H9 (cell line): ENCODE measurements at regions not wholly inside any gene's neighbourhood (a gene's known extent, or its start where the extent isn't known, plus 50 kb on each side); places are given as distances from the start of the nearest gene placed in this dataset.

Experiments used
- DNase-seq: peaks from one replicate; pipeline ENCODE4 v3.0.0-alpha.2; 2017
- H2AFZ ChIP-seq: one replicate; pipeline ENCODE4 v1.6.1; 2013; ENCODE audit warnings: mild to moderate bottlenecking, low read length, control low read depth, moderate library complexity
- H2AK5ac ChIP-seq: 2 replicates; pipeline ENCODE4 v1.6.1; 2013; ENCODE audit warnings: low read length, control low read depth, mixed read lengths; ENCODE audit not compliant: insufficient read length
- H2BK120ac ChIP-seq: one replicate; pipeline ENCODE4 v1.6.1; 2013; ENCODE audit warnings: low read depth, mild to moderate bottlenecking, low read length, control low read depth, inconsistent platforms; ENCODE audit not compliant: poor library complexity, severe bottlenecking
- H2BK12ac ChIP-seq: 2 replicates; pipeline ENCODE4 v1.6.1; 2013; ENCODE audit warnings: low read length, control low read depth, mixed read lengths, low read depth; ENCODE audit not compliant: insufficient read length
- H2BK15ac ChIP-seq: 2 replicates; pipeline ENCODE4 v1.6.1; 2013; ENCODE audit warnings: low read depth, low read length, control low read depth
- H2BK20ac ChIP-seq: one replicate; pipeline ENCODE4 v1.6.1; 2013; ENCODE audit warnings: low read depth, mild to moderate bottlenecking, low read length, control low read depth, inconsistent platforms; ENCODE audit not compliant: poor library complexity, severe bottlenecking
- H2BK5ac ChIP-seq: 2 replicates; pipeline ENCODE4 v1.6.1; 2013; ENCODE audit warnings: low read length, control low read depth, mixed read lengths; ENCODE audit not compliant: insufficient read length
- H3K14ac ChIP-seq: 2 replicates; pipeline ENCODE4 v1.6.1; 2013; ENCODE audit warnings: low read length, control low read depth; ENCODE audit not compliant: insufficient read depth
- H3K18ac ChIP-seq: 2 replicates; pipeline ENCODE4 v1.6.1; 2013; ENCODE audit warnings: low read depth, mild to moderate bottlenecking, mixed read lengths, low read length, control low read depth; ENCODE audit not compliant: insufficient read length
- H3K23ac ChIP-seq: 2 replicates; pipeline ENCODE4 v1.6.1; 2013; ENCODE audit warnings: low read length, control low read depth, mixed read lengths, low read depth; ENCODE audit not compliant: insufficient read length
- H3K23me2 ChIP-seq: 2 replicates; pipeline ENCODE4 v1.6.1; 2013; ENCODE audit warnings: low read depth, mild to moderate bottlenecking, mixed read lengths, low read length, control low read depth; ENCODE audit not compliant: insufficient read length, poor library complexity, severe bottlenecking
- H3K27ac ChIP-seq: 2 replicates; pipeline ENCODE4 v1.5.1; 2013; ENCODE audit warnings: low read length, control low read depth, mixed read lengths, low read depth; ENCODE audit not compliant: insufficient read length
- H3K27me3 ChIP-seq: 2 replicates; pipeline ENCODE4 v1.6.1; 2013; ENCODE audit warnings: low read length, control low read depth, inconsistent platforms; ENCODE audit not compliant: insufficient read depth
- H3K4ac ChIP-seq: 2 replicates; pipeline ENCODE4 v1.6.1; 2013; ENCODE audit warnings: low read depth, mild to moderate bottlenecking, control low read depth, inconsistent platforms, low read length, moderate library complexity
- H3K4me1 ChIP-seq: 2 replicates; pipeline ENCODE4 v1.6.1; 2013; ENCODE audit warnings: low read length, control low read depth, inconsistent platforms; ENCODE audit not compliant: insufficient read depth
- H3K4me2 ChIP-seq: 2 replicates; pipeline ENCODE4 v1.6.1; 2013; ENCODE audit warnings: low read length, control low read depth, mixed read lengths; ENCODE audit not compliant: insufficient read length, insufficient read depth
- H3K56ac ChIP-seq: 2 replicates; pipeline ENCODE4 v1.6.1; 2013; ENCODE audit warnings: low read depth, mild to moderate bottlenecking, mixed read lengths, low read length, control low read depth; ENCODE audit not compliant: insufficient read length
- H3K79me1 ChIP-seq: 2 replicates; pipeline ENCODE4 v1.6.1; 2013; ENCODE audit warnings: low read depth, mild to moderate bottlenecking, moderate library complexity, low read length, control low read depth, inconsistent platforms; ENCODE audit not compliant: insufficient read depth, poor library complexity, severe bottlenecking
- H3K79me2 ChIP-seq: 2 replicates; pipeline ENCODE4 v1.6.1; 2013; ENCODE audit warnings: low read length, control low read depth, inconsistent platforms; ENCODE audit not compliant: insufficient read depth
- H3K9ac ChIP-seq: 2 replicates; pipeline ENCODE4 v1.6.1; 2013; ENCODE audit warnings: low read length, control low read depth, mixed read lengths; ENCODE audit not compliant: insufficient read length; ENCODE audit errors: extremely low read depth
- H3K9me3 ChIP-seq: one replicate; pipeline ENCODE4 v1.6.1; 2013; ENCODE audit warnings: low read depth, low read length, inconsistent platforms; ENCODE audit not compliant: control insufficient read depth
- H3T11ph ChIP-seq: one replicate; pipeline ENCODE4 v1.6.1; 2013; ENCODE audit warnings: mild to moderate bottlenecking, low read length, control low read depth, inconsistent platforms
- H4K20me1 ChIP-seq: one replicate; pipeline ENCODE4 v1.6.1; 2013; ENCODE audit not compliant: control insufficient read depth, insufficient read length, insufficient read depth
- H4K5ac ChIP-seq: 2 replicates; pipeline ENCODE4 v1.6.1; 2013; ENCODE audit warnings: low read depth, mild to moderate bottlenecking, mixed read lengths, low read length, control low read depth; ENCODE audit not compliant: insufficient read length
- H4K8ac ChIP-seq: replicated peaks from 2 replicates; pipeline ENCODE4 v1.6.1; 2013; ENCODE audit warnings: low read length, control low read depth, mixed read lengths, low read depth; ENCODE audit not compliant: insufficient read length
- H4K91ac ChIP-seq: 2 replicates; pipeline ENCODE4 v1.6.1; 2013; ENCODE audit warnings: low read depth, mild to moderate bottlenecking, moderate library complexity, mixed read lengths, low read length, control low read depth; ENCODE audit not compliant: insufficient read length
- H3K27ac Mint-ChIP-seq, 3 experiments: 2 replicates in 2 of 3; 3 replicates in 1 of 3; pipeline ENCODE4 v1.8.0; 2020 to 2021; ENCODE audit warnings: mixed read lengths in 3 of 3, mild to moderate bottlenecking in 1 of 3, moderate library complexity in 1 of 3
- H3K27me3 Mint-ChIP-seq: 2 replicates; pipeline ENCODE4 v1.8.0; 2021; ENCODE audit warnings: low read depth, mild to moderate bottlenecking, moderate library complexity, mixed read lengths
- H3K36me3 Mint-ChIP-seq, 3 experiments: 2 replicates in 2 of 3; 3 replicates in 1 of 3; pipeline ENCODE4 v1.8.0; 2020 to 2021; ENCODE audit warnings: low read depth in 3 of 3, mixed read lengths in 3 of 3; ENCODE audit not compliant: insufficient read depth in 1 of 3
- H3K4me1 Mint-ChIP-seq, 2 experiments: 2 replicates each; pipeline ENCODE4 v1.8.0; 2020; ENCODE audit warnings: mixed read lengths in 2 of 2
- H3K4me3 Mint-ChIP-seq, 2 experiments: 2 replicates in 1 of 2; 3 replicates in 1 of 2; pipeline ENCODE4 v1.8.0; 2020 to 2021; ENCODE audit warnings: mild to moderate bottlenecking in 2 of 2, mixed read lengths in 2 of 2, moderate library complexity in 1 of 2
- H3K9me3 Mint-ChIP-seq, 2 experiments: 2 replicates in 1 of 2; 3 replicates in 1 of 2; pipeline ENCODE4 v1.8.0; 2020; ENCODE audit warnings: mild to moderate bottlenecking in 2 of 2, mixed read lengths in 2 of 2, moderate library complexity in 1 of 2
- CTCF ChIP-seq: fragments of 200-600 bp; sonication (generic); conservative IDR thresholded peaks from 3 replicates; pipeline ENCODE4 v1.8.0; 2021; ENCODE audit warnings: antibody characterized with exemption, mild to moderate bottlenecking
- WGBS: extraction: QIAGEN DNeasy Blood & Tissue Kit; methylation state at CpG from one replicate; pipeline ENCODE4 v1.1.7; 2013; ENCODE audit warnings: missing lambda C conversion rate, low lambda C conversion rate, mixed read lengths; ENCODE audit not compliant: insufficient read length; ENCODE audit errors: extremely low coverage; 5-methylcytosine and 5-hydroxymethylcytosine counted together

GRCh38 chr1:81375884-81376548 is 424.7 kb upstream of the ADGRL2 start:
- no peak overlapping the region; the same call in 1 of the 2 replicates for H2BK15ac ChIP-seq
- Mint-ChIP-seq H3K27ac (peak overlapping the region in 1 of 3 experiments; percentile 87; a peak in 2 of 7 replicates), H3K9me3 (no peaks in the 10 kb centered on the region), H3K27me3 (no peaks in the 10 kb centered on the region), H3K4me1 (peaks cover 16 to 21% of the 10 kb centered on the region in 2 experiments), H3K4me3 (no peak overlapping the region), H3K36me3 (peaks cover 0 to 2% (median 0%) of the 10 kb centered on the region in 3 experiments; a peak in 1 of 7 replicates)
- no peak overlapping the region for H3K27ac ChIP-seq
- no peak overlapping the region for H2AK5ac ChIP-seq
- TF ChIP-seq CTCF, result no peak
- no peak overlapping the region for H3K18ac ChIP-seq
- no peaks in the 10 kb centered on the region for H3K79me2 ChIP-seq
- no peak overlapping the region for H2BK120ac ChIP-seq
- peaks cover 5% of the 10 kb centered on the region; the same call in 1 of the 2 replicates for H3K4me1 ChIP-seq
- H4K20me1 ChIP-seq, result no peaks in the 10 kb centered on the region
- no peak overlapping the region for H3K56ac ChIP-seq
- no peaks in the 10 kb centered on the region for H3K9me3 ChIP-seq
- no peak overlapping the region for H2BK12ac ChIP-seq
- H4K5ac ChIP-seq, result no peak overlapping the region
- H2BK5ac ChIP-seq, result no peak overlapping the region
- H3K4ac ChIP-seq, result no peak overlapping the region
- H3K23ac ChIP-seq, result no peak overlapping the region
- no peak overlapping the region for H3K9ac ChIP-seq
- no peaks in the 10 kb centered on the region; the same call in 1 of the 2 replicates for H3K27me3 ChIP-seq
- H3T11ph ChIP-seq, result no peak overlapping the region
- DNase-seq, result no peak
- no peak overlapping the region for H2BK20ac ChIP-seq
- no peak overlapping the region for H4K91ac ChIP-seq
- H3K4me2 ChIP-seq, result no peak overlapping the region
- H3K14ac ChIP-seq, result no peak overlapping the region
- no CpG with 5 or more reads among the region's 5 CpGs for WGBS
- H3K79me1 ChIP-seq, result no peaks in the 10 kb centered on the region
- H3K23me2 ChIP-seq, result no peaks in the 10 kb centered on the region
- no peak overlapping the region for H2AFZ ChIP-seq
- H4K8ac ChIP-seq, result no peak overlapping the region
